Spleen (tissue), 7 donors: ENCODE measurements at regions not wholly inside any gene's neighbourhood (a gene's known extent, or its start where the extent isn't known, plus 50 kb on each side); places are given as distances from the start of the nearest gene placed in this dataset.

Experiments used
- POLR2AphosphoS5 ChIP-seq, 3 donors: sonication (generic); formaldehyde crosslinking; IDR thresholded peaks; one replicate each; pipeline ENCODE4 v1.5.1; 2017; ENCODE audit warnings: antibody characterized with exemption in 3 of 3
- TF ChIP-seq, protein P1 (sequence below), 11 experiments: fragments of 200-600 bp in 7 of 11; fragments of 450-650 bp in 4 of 11; sonication (generic) in 4 of 11; IDR thresholded peaks in 8 of 11; conservative IDR thresholded peaks in 3 of 11; 1 replicate in 7 of 11; 2 replicates in 4 of 11; pipeline versions ENCODE4 v1.4.0 to v1.8.0; 2016 to 2021; ENCODE audit warnings: antibody characterized with exemption in 11 of 11, inconsistent platforms in 4 of 11, mild to moderate bottlenecking in 1 of 11
- donor health status: DM: no; HTN: no; CAD: no; lungs with moderate emphysema.
- donor health status: DM: no; HTN: no; CAD: no.
- donor health status: DM: no; HTN: no; CAD: no.

DNA sequence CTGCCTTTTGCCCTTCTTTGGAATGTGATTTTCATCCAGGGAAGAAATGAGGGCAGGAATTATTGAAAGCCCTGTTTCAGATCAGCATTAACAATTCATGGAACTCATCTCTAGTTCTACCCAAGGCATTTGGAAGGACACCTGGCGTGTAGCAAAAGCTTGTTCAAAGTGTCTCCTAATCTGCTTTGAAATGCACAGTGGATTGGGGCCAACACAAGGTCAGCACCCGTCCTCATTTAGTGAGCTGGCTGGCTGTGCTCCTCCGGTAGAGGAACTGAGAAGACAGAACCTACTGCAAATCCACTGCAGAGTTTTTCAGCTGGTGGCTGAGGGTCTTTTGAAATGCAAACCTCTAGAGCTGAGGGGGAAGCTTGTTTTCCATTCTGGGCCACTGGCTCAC is 141.6 kb upstream of the STT3B start:
- TF ChIP-seq POLR2AphosphoS5 (IDR thresholded peaks at IDR 0.05): no peak
- TF ChIP-seq, protein P1, sequence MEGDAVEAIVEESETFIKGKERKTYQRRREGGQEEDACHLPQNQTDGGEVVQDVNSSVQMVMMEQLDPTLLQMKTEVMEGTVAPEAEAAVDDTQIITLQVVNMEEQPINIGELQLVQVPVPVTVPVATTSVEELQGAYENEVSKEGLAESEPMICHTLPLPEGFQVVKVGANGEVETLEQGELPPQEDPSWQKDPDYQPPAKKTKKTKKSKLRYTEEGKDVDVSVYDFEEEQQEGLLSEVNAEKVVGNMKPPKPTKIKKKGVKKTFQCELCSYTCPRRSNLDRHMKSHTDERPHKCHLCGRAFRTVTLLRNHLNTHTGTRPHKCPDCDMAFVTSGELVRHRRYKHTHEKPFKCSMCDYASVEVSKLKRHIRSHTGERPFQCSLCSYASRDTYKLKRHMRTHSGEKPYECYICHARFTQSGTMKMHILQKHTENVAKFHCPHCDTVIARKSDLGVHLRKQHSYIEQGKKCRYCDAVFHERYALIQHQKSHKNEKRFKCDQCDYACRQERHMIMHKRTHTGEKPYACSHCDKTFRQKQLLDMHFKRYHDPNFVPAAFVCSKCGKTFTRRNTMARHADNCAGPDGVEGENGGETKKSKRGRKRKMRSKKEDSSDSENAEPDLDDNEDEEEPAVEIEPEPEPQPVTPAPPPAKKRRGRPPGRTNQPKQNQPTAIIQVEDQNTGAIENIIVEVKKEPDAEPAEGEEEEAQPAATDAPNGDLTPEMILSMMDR (IDR thresholded peaks at IDR 0.05 in 8 of 11, conservative IDR thresholded peaks at IDR 0.05 in 3 of 11): no peak
